Thyroid gland (tissue), 4 donors: ENCODE measurements at regions not wholly inside any gene's neighbourhood (a gene's known extent, or its start where the extent isn't known, plus 50 kb on each side); places are given as distances from the start of the nearest gene placed in this dataset.

Experiments used
- DNase-seq, 2 donors: peaks; one replicate each; pipeline ENCODE4 v3.0.0-alpha.2; 2019
- H3K27ac ChIP-seq, 3 donors: fragments of 200-600 bp; sonication (generic); 1 replicate in 2 of 3; 2 replicates in 1 of 3; pipeline ENCODE4 v1.5.1; 2016 to 2019; ENCODE audit warnings: mild to moderate bottlenecking in 1 of 3, moderate library complexity in 1 of 3
- H3K27me3 ChIP-seq: fragments of 200-600 bp; sonication (generic); one replicate; pipeline ENCODE4 v1.5.1; 2019
- H3K36me3 ChIP-seq, 2 donors: fragments of 200-600 bp; sonication (generic); one replicate each; pipeline ENCODE4 v1.5.1; 2016 to 2019
- H3K4me1 ChIP-seq, 2 donors: fragments of 200-600 bp; sonication (generic); one replicate each; pipeline ENCODE4 v1.5.1; 2017 to 2019
- H3K4me3 ChIP-seq, 3 donors: fragments of 200-600 bp; sonication (generic); replicated peaks in 1 of 3; 1 replicate in 2 of 3; 2 replicates in 1 of 3; pipeline ENCODE4 v1.5.1; 2016; ENCODE audit warnings: mild to moderate bottlenecking in 1 of 3
- H3K9me3 ChIP-seq: fragments of 200-600 bp; sonication (generic); one replicate; pipeline ENCODE4 v1.5.1; 2017
- POLR2A ChIP-seq, 2 donors: fragments of 450-650 bp; IDR thresholded peaks; one replicate each; pipeline ENCODE4 v1.6.1; 2017; ENCODE audit warnings: antibody characterized with exemption in 2 of 2, mild to moderate bottlenecking in 2 of 2, moderate library complexity in 1 of 2
- WGBS, 2 donors: methylation state at CpG; one replicate each; pipeline ENCODE4 v1.1.5; 2017; 5-methylcytosine and 5-hydroxymethylcytosine counted together
- intact Hi-C: fragments of 100-400 bp; cut with DNase I; formaldehyde crosslinking; loops from one replicate; pipeline ENCODE4 v1.15.1; 2023
- TF ChIP-seq, protein P1 (sequence below), 6 experiments: fragments of 200-600 bp in 3 of 6; fragments of 450-650 bp in 3 of 6; sonication (generic) in 3 of 6; IDR thresholded peaks; one replicate each; pipeline ENCODE4 v1.5.1; 2016 to 2019; ENCODE audit warnings: antibody characterized with exemption in 6 of 6, mild to moderate bottlenecking in 2 of 6, inconsistent platforms in 1 of 6, moderate library complexity in 1 of 6

DNA sequence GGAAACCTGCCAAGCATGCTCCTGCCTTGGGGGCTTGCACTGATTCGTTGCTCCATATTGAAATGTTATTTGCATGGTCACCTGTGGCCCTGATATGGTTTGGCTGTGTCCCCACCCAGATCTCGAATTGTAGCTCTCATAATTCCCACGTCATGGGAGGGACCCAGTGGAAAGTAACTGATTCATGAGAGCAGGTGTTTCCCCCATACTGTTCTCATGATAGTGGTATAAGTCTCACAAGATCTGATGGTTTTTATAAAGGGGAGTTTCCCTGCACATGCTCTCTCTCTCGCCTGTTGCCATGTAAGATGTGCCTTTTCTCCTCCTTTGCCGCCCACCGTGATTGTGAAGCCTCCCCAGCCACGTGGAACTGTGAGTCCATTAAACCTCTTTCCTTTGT lies 402.4 kb downstream of the ETS1 start:
- H3K4me1 ChIP-seq, result no peaks in the 10 kb centered on the region
- TF ChIP-seq POLR2A (IDR thresholded peaks at IDR 0.05), result no peak
- TF ChIP-seq, protein P1, sequence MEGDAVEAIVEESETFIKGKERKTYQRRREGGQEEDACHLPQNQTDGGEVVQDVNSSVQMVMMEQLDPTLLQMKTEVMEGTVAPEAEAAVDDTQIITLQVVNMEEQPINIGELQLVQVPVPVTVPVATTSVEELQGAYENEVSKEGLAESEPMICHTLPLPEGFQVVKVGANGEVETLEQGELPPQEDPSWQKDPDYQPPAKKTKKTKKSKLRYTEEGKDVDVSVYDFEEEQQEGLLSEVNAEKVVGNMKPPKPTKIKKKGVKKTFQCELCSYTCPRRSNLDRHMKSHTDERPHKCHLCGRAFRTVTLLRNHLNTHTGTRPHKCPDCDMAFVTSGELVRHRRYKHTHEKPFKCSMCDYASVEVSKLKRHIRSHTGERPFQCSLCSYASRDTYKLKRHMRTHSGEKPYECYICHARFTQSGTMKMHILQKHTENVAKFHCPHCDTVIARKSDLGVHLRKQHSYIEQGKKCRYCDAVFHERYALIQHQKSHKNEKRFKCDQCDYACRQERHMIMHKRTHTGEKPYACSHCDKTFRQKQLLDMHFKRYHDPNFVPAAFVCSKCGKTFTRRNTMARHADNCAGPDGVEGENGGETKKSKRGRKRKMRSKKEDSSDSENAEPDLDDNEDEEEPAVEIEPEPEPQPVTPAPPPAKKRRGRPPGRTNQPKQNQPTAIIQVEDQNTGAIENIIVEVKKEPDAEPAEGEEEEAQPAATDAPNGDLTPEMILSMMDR (IDR thresholded peaks at IDR 0.05), result no peak
- H3K27me3 ChIP-seq, result no peaks in the 10 kb centered on the region
- intact Hi-C loops, result no loop called here
- no peak overlapping the region for H3K27ac ChIP-seq
- no peak overlapping the region for H3K4me3 ChIP-seq
- no peak for DNase-seq
- 80 to 89% methylated on average over 7 of the region's 7 CpGs for WGBS, 2 donors
- H3K36me3 ChIP-seq, result no peaks in the 10 kb centered on the region
- H3K9me3 ChIP-seq, result no peaks in the 10 kb centered on the region

DNA sequence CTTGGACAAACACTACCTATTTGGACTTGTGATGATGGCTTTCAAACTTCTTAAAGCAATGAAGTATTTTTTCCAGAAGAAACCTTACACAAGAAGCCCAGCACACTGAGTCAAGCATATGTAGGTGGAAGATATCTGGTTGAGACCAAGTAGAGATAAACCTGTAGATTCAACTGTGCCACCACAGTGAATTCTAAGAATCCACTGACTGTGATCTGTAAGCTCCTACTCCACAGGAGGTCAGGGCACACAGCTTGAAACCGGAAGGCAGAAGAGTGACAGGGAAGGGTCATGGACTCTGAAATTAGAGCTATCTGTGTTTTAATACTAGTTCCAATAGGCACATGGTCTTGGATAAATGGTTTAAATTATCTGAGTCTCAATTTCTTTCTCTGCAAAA lies 404.5 kb downstream of the ETS1 start:
- 77 to 87% methylated on average over 1 of the region's 1 CpG for WGBS, 2 donors
- intact Hi-C loops, result no loop called here
- Histone ChIP-seq H3K9me3 (no peaks in the 10 kb centered on the region), H3K27ac (no peak overlapping the region), H3K36me3 (no peaks in the 10 kb centered on the region), H3K4me1 (no peaks in the 10 kb centered on the region), H3K4me3 (no peak overlapping the region), H3K27me3 (no peaks in the 10 kb centered on the region)
- no peak for DNase-seq
- TF ChIP-seq, protein P1 (IDR thresholded peaks at IDR 0.05), result no peak
- no peak for TF ChIP-seq POLR2A (IDR thresholded peaks at IDR 0.05)

DNA sequence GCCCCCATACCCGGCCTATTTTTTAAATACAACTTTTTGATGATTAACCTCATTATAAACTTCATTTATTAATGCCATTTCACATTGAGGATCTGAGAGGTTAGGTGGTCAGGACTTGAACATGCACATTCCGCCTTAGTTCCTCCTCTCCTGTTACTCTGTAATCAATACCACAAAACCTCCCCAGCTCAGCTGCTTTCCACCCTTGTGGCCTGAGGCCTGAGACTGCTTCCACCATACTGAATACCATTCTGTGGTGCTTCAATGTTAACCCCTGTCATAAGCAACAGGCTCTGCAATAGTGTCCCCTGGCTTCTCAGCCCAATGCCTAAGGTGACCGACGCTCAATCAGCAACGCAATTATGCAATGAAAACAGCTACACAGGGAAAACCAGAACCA lies 405.4 kb downstream of the ETS1 start:
- no peaks in the 10 kb centered on the region for H3K4me1 ChIP-seq
- no peaks in the 10 kb centered on the region for H3K27me3 ChIP-seq
- no peak for DNase-seq
- H3K4me3 ChIP-seq, result no peak overlapping the region
- no peak for TF ChIP-seq POLR2A (IDR thresholded peaks at IDR 0.05)
- TF ChIP-seq, protein P1 (IDR thresholded peaks at IDR 0.05), result no peak
- 89 to 95% methylated on average over 5 of the region's 5 CpGs for WGBS, 2 donors
- H3K36me3 ChIP-seq, result no peaks in the 10 kb centered on the region
- no peaks in the 10 kb centered on the region for H3K9me3 ChIP-seq
- intact Hi-C loops, result no loop called here
- no peak overlapping the region for H3K27ac ChIP-seq

DNA sequence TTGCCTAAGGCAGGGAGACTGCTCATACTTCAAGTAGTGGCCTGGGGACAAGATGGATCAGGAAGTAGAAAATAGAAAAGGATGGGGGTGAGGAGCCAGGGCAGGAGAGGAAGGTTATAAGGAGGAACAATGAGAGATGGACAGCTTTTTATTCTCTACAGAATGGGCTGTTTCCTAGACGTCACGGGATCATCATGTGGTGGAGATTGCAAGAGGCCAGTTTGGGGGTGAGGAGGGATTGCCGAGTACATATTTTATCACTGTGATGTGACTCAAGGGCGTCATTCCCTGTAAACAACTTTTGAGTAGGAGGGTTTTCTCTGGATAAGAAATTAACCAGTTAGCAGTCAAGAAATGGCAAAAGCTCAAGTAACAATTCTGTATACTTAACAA lies 406.3 kb downstream of the ETS1 start:
- WGBS, 2 donors, result 73 to 80% methylated on average over 4 of the region's 4 CpGs
- intact Hi-C loops, result no loop called here

DNA sequence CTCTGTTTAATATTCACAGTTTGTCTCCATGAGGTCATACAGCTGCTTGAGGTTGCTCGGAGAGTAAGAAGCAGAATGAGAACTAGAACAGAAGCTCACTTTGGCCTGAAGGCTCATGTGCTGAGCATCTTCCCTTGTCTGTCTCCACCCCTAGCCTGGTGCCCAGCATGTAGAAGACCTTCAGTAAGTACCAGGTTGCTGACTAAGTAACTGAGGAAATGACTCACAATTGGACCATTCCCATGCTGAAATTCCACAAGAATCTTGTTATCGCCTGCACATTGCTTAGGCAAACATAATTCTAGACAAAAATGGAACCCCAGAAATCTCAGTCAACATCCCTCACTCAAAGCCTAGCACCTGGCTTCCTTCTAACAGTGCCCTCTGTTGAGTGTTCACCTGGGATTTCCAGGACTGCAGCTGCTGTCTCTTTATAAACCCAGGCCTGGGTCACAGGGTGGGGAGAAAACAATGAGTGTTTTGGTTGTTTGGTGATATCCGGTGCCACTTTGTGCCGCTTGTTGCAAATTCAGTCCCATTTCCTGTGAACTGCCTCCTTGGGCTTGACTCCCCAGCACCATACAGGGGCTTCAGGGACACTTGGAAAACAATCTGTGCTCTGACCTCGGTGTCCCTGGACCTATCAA lies 406.8 kb downstream of the ETS1 start:
- Histone ChIP-seq H3K36me3 (no peaks in the 10 kb centered on the region), H3K9me3 (no peaks in the 10 kb centered on the region), H3K4me3 (no peak overlapping the region), H3K27ac (no peak overlapping the region), H3K4me1 (no peaks in the 10 kb centered on the region), H3K27me3 (no peaks in the 10 kb centered on the region)
- TF ChIP-seq, protein P1 (IDR thresholded peaks at IDR 0.05), result no peak
- no peak for TF ChIP-seq POLR2A (IDR thresholded peaks at IDR 0.05)
- intact Hi-C loops, result no loop called here
- 82 to 87% methylated on average over 5 of the region's 5 CpGs for WGBS, 2 donors
- DNase-seq, result no peak

More for the DNA sequence above, 406.3 kb downstream of the ETS1 start:
- TF ChIP-seq, protein P1 (IDR thresholded peaks at IDR 0.05), result no peak
- no peak for TF ChIP-seq POLR2A (IDR thresholded peaks at IDR 0.05)
- Histone ChIP-seq H3K9me3 (no peaks in the 10 kb centered on the region), H3K36me3 (no peaks in the 10 kb centered on the region), H3K27me3 (no peaks in the 10 kb centered on the region), H3K27ac (no peak overlapping the region), H3K4me1 (no peaks in the 10 kb centered on the region), H3K4me3 (no peak overlapping the region)
- DNase-seq, result no peak
